Ishikawa (cell line): ENCODE measurements at regions not wholly inside any gene's neighbourhood (a gene's known extent, or its start where the extent isn't known, plus 50 kb on each side); places are given as distances from the start of the nearest gene placed in this dataset.

Experiments
- CEBPB ChIP-seq: IDR thresholded peaks from 2 replicates; pipeline ENCODE4 v1.6.1; 2012
- CREB1 ChIP-seq: IDR thresholded peaks from 2 replicates; pipeline ENCODE4 v1.6.1; 2012; ENCODE audit warnings: low read depth
- EGR1 ChIP-seq: IDR thresholded peaks from 2 replicates; pipeline ENCODE4 v1.6.1; 2012
- EP300 ChIP-seq: IDR thresholded peaks from 2 replicates; pipeline ENCODE4 v1.6.1; 2012; ENCODE audit warnings: borderline replicate concordance
- FOXM1 ChIP-seq: IDR thresholded peaks from 2 replicates; pipeline ENCODE4 v1.6.1; 2012; ENCODE audit warnings: low read depth, borderline replicate concordance
- NFIC ChIP-seq: IDR thresholded peaks from 2 replicates; pipeline ENCODE4 v1.6.1; 2012
- RAD21 ChIP-seq: IDR thresholded peaks from 2 replicates; pipeline ENCODE4 v1.6.1; 2012; ENCODE audit warnings: low read depth
- REST ChIP-seq: IDR thresholded peaks from 2 replicates; pipeline ENCODE4 v1.6.1; 2012; ENCODE audit warnings: low read depth, mild to moderate bottlenecking
- TAF1 ChIP-seq: IDR thresholded peaks from 2 replicates; pipeline ENCODE4 v1.6.1; 2012; ENCODE audit warnings: low read depth, mild to moderate bottlenecking
- TCF12 ChIP-seq: IDR thresholded peaks from 2 replicates; pipeline ENCODE4 v1.6.1; 2012; ENCODE audit warnings: low read depth
- TEAD4 ChIP-seq: IDR thresholded peaks from 2 replicates; pipeline ENCODE4 v1.6.1; 2012
- USF1 ChIP-seq: IDR thresholded peaks from 2 replicates; pipeline ENCODE4 v1.6.1; 2012
- YY1 ChIP-seq: IDR thresholded peaks from 2 replicates; pipeline ENCODE4 v1.6.1; 2012; ENCODE audit warnings: low read depth
- ZBTB7A ChIP-seq: IDR thresholded peaks from 2 replicates; pipeline ENCODE4 v1.6.1; 2012; ENCODE audit warnings: low read depth
- TF ChIP-seq, protein P1 (sequence below): IDR thresholded peaks from 2 replicates; pipeline ENCODE4 v1.6.1; 2012

GRCh38 chr11:15858881-15859280, 497.5 kb downstream of the SOX6 start:
- TF ChIP-seq USF1 (no peak), YY1 (no peak), ZBTB7A (no peak), RAD21 (no peak), EGR1 (no peak), REST (no peak), EP300 (no peak), TCF12 (no peak), CEBPB (no peak), TEAD4 (no peak)
- TF ChIP-seq, protein P1, sequence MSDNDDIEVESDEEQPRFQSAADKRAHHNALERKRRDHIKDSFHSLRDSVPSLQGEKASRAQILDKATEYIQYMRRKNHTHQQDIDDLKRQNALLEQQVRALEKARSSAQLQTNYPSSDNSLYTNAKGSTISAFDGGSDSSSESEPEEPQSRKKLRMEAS: no peak

DNA sequence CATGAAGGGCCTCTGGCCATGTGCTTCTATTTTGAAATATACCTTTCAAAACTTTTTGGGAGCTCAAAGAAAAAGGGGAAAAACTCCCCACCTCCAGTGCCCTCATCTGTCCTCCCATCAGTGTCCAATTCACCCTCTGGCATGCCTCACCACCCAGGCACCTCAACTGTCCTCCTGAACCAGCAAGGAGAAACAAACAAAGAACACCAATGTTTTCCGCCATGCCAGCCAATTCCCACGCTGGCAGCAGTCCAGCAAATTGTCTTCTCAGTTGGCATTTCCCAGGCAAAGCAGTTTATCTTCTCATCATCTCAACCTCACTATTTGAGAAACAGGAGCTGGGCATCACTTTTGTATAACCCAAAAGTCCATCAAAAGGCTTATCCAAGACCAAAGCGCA, 496.9 kb downstream of the SOX6 start:
- TF ChIP-seq YY1 (no peak), RAD21 (no peak), TAF1 (no peak), EGR1 (no peak), TEAD4 (no peak), NFIC (no peak), ZBTB7A (no peak), CREB1 (no peak)
- TF ChIP-seq, protein P1: no peak

GRCh38 chr11:15861256-15861655, 495.1 kb downstream of the SOX6 start:
- TF ChIP-seq ZBTB7A: no peak
- no peak for TF ChIP-seq USF1
- no peak for TF ChIP-seq CREB1
- no peak for TF ChIP-seq TEAD4
- TF ChIP-seq CEBPB: no peak
- no peak for TF ChIP-seq RAD21
- no peak for TF ChIP-seq EP300
- no peak for TF ChIP-seq NFIC
- TF ChIP-seq EGR1: no peak
- TF ChIP-seq YY1: no peak
- TF ChIP-seq TAF1: no peak
- TF ChIP-seq, protein P1: no peak
- no peak for TF ChIP-seq FOXM1
- TF ChIP-seq TCF12: no peak
- TF ChIP-seq REST: no peak

- no peak for TF ChIP-seq YY1
- TF ChIP-seq TEAD4: no peak
- TF ChIP-seq RAD21: no peak
- TF ChIP-seq ZBTB7A: no peak
- TF ChIP-seq EP300: no peak
- TF ChIP-seq NFIC: no peak
- no peak for TF ChIP-seq EGR1
- TF ChIP-seq CEBPB: no peak
- no peak for TF ChIP-seq CREB1
- no peak for TF ChIP-seq TAF1
- TF ChIP-seq, protein P1: no peak
- no peak for TF ChIP-seq TCF12
- TF ChIP-seq REST: no peak
- no peak for TF ChIP-seq USF1
- TF ChIP-seq FOXM1: no peak
Measured at GRCh38 chr11:15863411-15863810, 492.9 kb downstream of the SOX6 start.
